HCT116 (cell line): ENCODE measurements at regions not wholly inside any gene's neighbourhood (a gene's known extent, or its start where the extent isn't known, plus 50 kb on each side); places are given as distances from the start of the nearest gene placed in this dataset.

Experiments
- ATAC-seq: fragments of 200-7000 bp; cut with Tn5 transposase; 2 replicates; pipeline ENCODE4 v1.9.1; 2020; ENCODE audit warnings: mild to moderate bottlenecking, moderate library complexity
- BruUV-seq: library from RNA; stranded (reverse); fragments of 400-500 nt; replicated peaks from 2 replicates; lab custom pipeline; 2021; lab: Mats Ljungman, UMichigan
- CTCF ChIA-PET: fragments of 300-600 bp; sonication (Branson Sonifier 250); formaldehyde crosslinking; loops from one replicate; lab custom pipeline; 2021; ENCODE audit warnings: antibody characterized with exemption; lab: Charles Lee
- POLR2A ChIA-PET: fragments of 300-600, 350-600 bp; sonication (Branson Sonifier 250); formaldehyde crosslinking; loops from one replicate; lab custom pipeline; 2021; ENCODE audit warnings: antibody characterized with exemption; lab: Charles Lee
- RAD21 ChIA-PET, 2 experiments: fragments of 300-600 bp; sonication (Branson Sonifier 250); formaldehyde crosslinking; loops; one replicate each; lab custom pipeline; 2023; ENCODE audit warnings: low total read pairs in 2 of 2; ENCODE audit not compliant: uncharacterized antibody in 2 of 2, unreplicated experiment in 2 of 2, low non-redundant PET in 1 of 2; lab: Charles Lee
- DNase-seq: peaks from one replicate; pipeline ENCODE4 v3.0.0-alpha.2; 2010; ENCODE audit warnings: low read depth, low spot score
- H2AFZ ChIP-seq: fragments of 200-600 bp; shearing (Covaris generic), sonication (generic); 2 replicates; pipeline ENCODE4 v1.6.1; 2017; ENCODE audit warnings: low read depth, mixed run types, mixed read lengths, antibody characterized with exemption, low read length; ENCODE audit not compliant: poor library complexity, severe bottlenecking
- H3K27ac ChIP-seq: 2 replicates; pipeline ENCODE4 v1.5.1; 2012; ENCODE audit warnings: low read depth, low read length
- H3K27me3 ChIP-seq: fragments of 200-600 bp; sonication (generic); 2 replicates; pipeline ENCODE4 v1.6.1; 2016; ENCODE audit warnings: mixed run types, low read length, mixed read lengths; ENCODE audit not compliant: insufficient read depth
- H3K36me3 ChIP-seq, 2 experiments: fragments of 200-500 bp in 1 of 2; fragments of 200-600 bp in 1 of 2; sonication (Bioruptor generic) in 1 of 2; sonication (generic) in 1 of 2; 2 replicates each; pipeline versions ENCODE4 v1.5.1 to v1.6.1; 2014 to 2016; ENCODE audit warnings: low read length in 2 of 2, inconsistent platforms in 1 of 2, mixed read lengths in 1 of 2, mixed run types in 1 of 2; ENCODE audit not compliant: insufficient read depth in 2 of 2, control insufficient read depth in 1 of 2
- H3K4me1 ChIP-seq, 2 experiments: fragments of 200-600 bp in 1 of 2; sonication (generic) in 1 of 2; 2 replicates each; pipeline versions ENCODE4 v1.5.1 to v1.6.1; 2012 to 2017; ENCODE audit warnings: low read length in 2 of 2, inconsistent platforms in 1 of 2, mild to moderate bottlenecking in 1 of 2, mixed read lengths in 1 of 2, mixed run types in 1 of 2, moderate library complexity in 1 of 2; ENCODE audit not compliant: insufficient read depth in 2 of 2, control insufficient read depth in 1 of 2
- H3K4me2 ChIP-seq: fragments of 200-600 bp; sonication (generic); 2 replicates; pipeline ENCODE4 v1.6.1; 2017; ENCODE audit warnings: mixed run types, low read length, mixed read lengths
- H3K4me3 ChIP-seq, 2 experiments: fragments of 200-600 bp in 1 of 2; sonication (generic) in 1 of 2; replicated peaks in 1 of 2; 2 replicates each; pipeline ENCODE4 v1.5.1; 2011 to 2016; ENCODE audit warnings: low read length in 2 of 2, control low read depth in 1 of 2, low read depth in 1 of 2, mild to moderate bottlenecking in 1 of 2, mixed read lengths in 1 of 2, mixed run types in 1 of 2
- H3K79me2 ChIP-seq: fragments of 200-600 bp; sonication (generic); 2 replicates; pipeline ENCODE4 v1.6.1; 2017; ENCODE audit warnings: mild to moderate bottlenecking, mixed run types, low read length, moderate library complexity, mixed read lengths; ENCODE audit not compliant: insufficient read depth
- H3K9ac ChIP-seq: fragments of 200-600 bp; sonication (generic); 2 replicates; pipeline ENCODE4 v1.6.1; 2016; ENCODE audit warnings: low read length, mixed read lengths
- H3K9me2 ChIP-seq: fragments of 200-600 bp; sonication (generic), shearing (Covaris generic); 2 replicates; pipeline ENCODE4 v1.6.1; 2017; ENCODE audit warnings: mixed run types, mild to moderate bottlenecking, moderate library complexity; ENCODE audit not compliant: insufficient read depth
- H3K9me3 ChIP-seq, 2 experiments: fragments of 200-500 bp in 1 of 2; fragments of 200-600 bp in 1 of 2; sonication (Bioruptor generic) in 1 of 2; sonication (generic) in 1 of 2; 2 replicates each; pipeline ENCODE4 v1.6.1; 2014 to 2017; ENCODE audit warnings: low read length in 2 of 2, mixed read lengths in 2 of 2, inconsistent platforms in 1 of 2, low read depth in 1 of 2, mild to moderate bottlenecking in 1 of 2, mixed run types in 1 of 2, moderate library complexity in 1 of 2; ENCODE audit not compliant: control insufficient read depth in 1 of 2, insufficient read depth in 1 of 2
- H4K20me1 ChIP-seq: fragments of 200-600 bp; sonication (generic), shearing (Covaris generic); 2 replicates; pipeline ENCODE4 v1.6.1; 2017; ENCODE audit warnings: mixed run types, mild to moderate bottlenecking, moderate library complexity; ENCODE audit not compliant: insufficient read depth
- CEBPB ChIP-seq: IDR thresholded peaks from 2 replicates; pipeline ENCODE4 v1.6.1; 2012; ENCODE audit warnings: low read depth
- CTCF ChIP-seq, 3 experiments: fragments of 200-600 bp in 1 of 3; sonication (generic) in 1 of 3; IDR thresholded peaks in 2 of 3; conservative IDR thresholded peaks in 1 of 3; 2 replicates each; pipeline ENCODE4 v1.5.1; 2012 to 2017; ENCODE audit warnings: low read depth in 2 of 3, low read length in 2 of 3, antibody characterized with exemption in 1 of 3, borderline replicate concordance in 1 of 3, control low read depth in 1 of 3, mild to moderate bottlenecking in 1 of 3, mixed read lengths in 1 of 3, mixed run types in 1 of 3, moderate library complexity in 1 of 3; ENCODE audit not compliant: insufficient read depth in 1 of 3
- EGR1 ChIP-seq: IDR thresholded peaks from 2 replicates; pipeline ENCODE4 v1.6.1; 2012; ENCODE audit warnings: low read depth
- ELF1 ChIP-seq: IDR thresholded peaks from 2 replicates; pipeline ENCODE4 v1.6.1; 2012; ENCODE audit warnings: low read depth, borderline replicate concordance
- FOSL1 ChIP-seq: IDR thresholded peaks from 2 replicates; pipeline ENCODE4 v1.6.1; 2012; ENCODE audit warnings: low read depth
- JUND ChIP-seq: IDR thresholded peaks from 2 replicates; pipeline ENCODE4 v1.6.1; 2012
- MAX ChIP-seq: IDR thresholded peaks from 2 replicates; pipeline ENCODE4 v1.6.1; 2012
- POLR2A ChIP-seq: IDR thresholded peaks from 2 replicates; pipeline ENCODE4 v1.7.0; 2011; ENCODE audit warnings: borderline replicate concordance; ENCODE audit not compliant: insufficient read depth, insufficient read length; ENCODE audit errors: extremely low read depth
- RAD21 ChIP-seq: IDR thresholded peaks from 2 replicates; pipeline ENCODE4 v1.6.1; 2012; ENCODE audit warnings: low read depth, mild to moderate bottlenecking
- SIN3A ChIP-seq: IDR thresholded peaks from 2 replicates; pipeline ENCODE4 v1.6.1; 2012; ENCODE audit warnings: low read depth
- TCF7L2 ChIP-seq: IDR thresholded peaks from 2 replicates; pipeline ENCODE4 v1.7.0; 2011; ENCODE audit warnings: borderline replicate concordance, inconsistent platforms; ENCODE audit not compliant: insufficient read depth, insufficient read length; ENCODE audit errors: extremely low read depth
- YY1 ChIP-seq: IDR thresholded peaks from 2 replicates; pipeline ENCODE4 v1.6.1; 2011; ENCODE audit warnings: low read length, low read depth, moderate library complexity, mild to moderate bottlenecking; ENCODE audit not compliant: insufficient replicate concordance; ENCODE audit errors: extremely low read depth
- ZBTB33 ChIP-seq: IDR thresholded peaks from 2 replicates; pipeline ENCODE4 v1.6.1; 2011; ENCODE audit warnings: mild to moderate bottlenecking, low read length, moderate library complexity; ENCODE audit not compliant: insufficient replicate concordance; ENCODE audit errors: extremely low read depth
- ZFX ChIP-seq: fragments of 450-650 bp; IDR thresholded peaks from 2 replicates; pipeline ENCODE4 v1.6.1; 2017
- intact Hi-C: fragments of 100-400 bp; cut with micrococcal nuclease; formaldehyde crosslinking; loops from 2 replicates; pipeline ENCODE4 v1.10.0; 2022

- ChIA-PET POLR2A (no interaction called here), CTCF (no interaction called here), RAD21 (no interaction called here)
- no peak for TF ChIP-seq FOSL1
- TF ChIP-seq JUND = no peak
- TF ChIP-seq SIN3A = no peak
- no peak for TF ChIP-seq ZFX
- TF ChIP-seq RAD21 = no peak
- TF ChIP-seq POLR2A = no peak
- TF ChIP-seq ZBTB33 = no peak
- no peak for TF ChIP-seq CEBPB
- no peak for TF ChIP-seq TCF7L2
- no peak for TF ChIP-seq MAX
- TF ChIP-seq ELF1 = no peak
- TF ChIP-seq EGR1 = no peak
- no peak for TF ChIP-seq YY1
- no peak for TF ChIP-seq CTCF (IDR thresholded peaks at IDR 0.05 in 2 of 3, conservative IDR thresholded peaks at IDR 0.05 in 1 of 3; ENCODE audit: borderline replicate concordance in 1 of 3, insufficient read depth in 1 of 3, low read depth in 2 of 3, low read length in 2 of 3)
- H4K20me1 ChIP-seq = no peaks in the 10 kb centered on the region
- no peak overlapping the region for H3K4me3 ChIP-seq
- H3K9me2 ChIP-seq = no peaks in the 10 kb centered on the region
- no peaks in the 10 kb centered on the region for H3K27me3 ChIP-seq
- H3K4me1 ChIP-seq = no peaks in the 10 kb centered on the region
- H3K9ac ChIP-seq = no peak overlapping the region
- ATAC-seq (no peak), DNase-seq (no peak)
- H3K79me2 ChIP-seq = no peaks in the 10 kb centered on the region
- intact Hi-C loops = no loop called here
- H2AFZ ChIP-seq = no peak overlapping the region
- no peak overlapping the region for H3K4me2 ChIP-seq
- no peaks in the 10 kb centered on the region for H3K36me3 ChIP-seq
- H3K27ac ChIP-seq = no peak overlapping the region
- peaks cover 0 to 7% of the 10 kb centered on the region in 2 experiments; a peak in 2 of 4 replicates for H3K9me3 ChIP-seq
- BruUV-seq = no TSS peak
These were observed 1132.9 kb upstream of the WWC1 start for GRCh38 chr5:167158588-167158987.
